Coronary artery (tissue), 2 donors: ENCODE measurements at regions not wholly inside any gene's neighbourhood (a gene's known extent, or its start where the extent isn't known, plus 50 kb on each side); places are given as distances from the start of the nearest gene placed in this dataset.

Source experiments
- DNase-seq: peaks from one replicate; pipeline ENCODE4 v3.0.0-alpha.2; 2017; ENCODE audit warnings: low spot score
- H3K27ac ChIP-seq, 2 donors: fragments of 200-600 bp; sonication (generic); one replicate each; pipeline ENCODE4 v1.5.1; 2016 to 2019
- H3K4me3 ChIP-seq: fragments of 200-600 bp; sonication (generic); 2 replicates; pipeline ENCODE4 v1.5.1; 2016; ENCODE audit warnings: mild to moderate bottlenecking, moderate library complexity
- TF ChIP-seq, protein P1 (sequence below): fragments of 200-600 bp; sonication (generic); IDR thresholded peaks from one replicate; pipeline ENCODE4 v1.5.1; 2019; ENCODE audit warnings: antibody characterized with exemption

DNA sequence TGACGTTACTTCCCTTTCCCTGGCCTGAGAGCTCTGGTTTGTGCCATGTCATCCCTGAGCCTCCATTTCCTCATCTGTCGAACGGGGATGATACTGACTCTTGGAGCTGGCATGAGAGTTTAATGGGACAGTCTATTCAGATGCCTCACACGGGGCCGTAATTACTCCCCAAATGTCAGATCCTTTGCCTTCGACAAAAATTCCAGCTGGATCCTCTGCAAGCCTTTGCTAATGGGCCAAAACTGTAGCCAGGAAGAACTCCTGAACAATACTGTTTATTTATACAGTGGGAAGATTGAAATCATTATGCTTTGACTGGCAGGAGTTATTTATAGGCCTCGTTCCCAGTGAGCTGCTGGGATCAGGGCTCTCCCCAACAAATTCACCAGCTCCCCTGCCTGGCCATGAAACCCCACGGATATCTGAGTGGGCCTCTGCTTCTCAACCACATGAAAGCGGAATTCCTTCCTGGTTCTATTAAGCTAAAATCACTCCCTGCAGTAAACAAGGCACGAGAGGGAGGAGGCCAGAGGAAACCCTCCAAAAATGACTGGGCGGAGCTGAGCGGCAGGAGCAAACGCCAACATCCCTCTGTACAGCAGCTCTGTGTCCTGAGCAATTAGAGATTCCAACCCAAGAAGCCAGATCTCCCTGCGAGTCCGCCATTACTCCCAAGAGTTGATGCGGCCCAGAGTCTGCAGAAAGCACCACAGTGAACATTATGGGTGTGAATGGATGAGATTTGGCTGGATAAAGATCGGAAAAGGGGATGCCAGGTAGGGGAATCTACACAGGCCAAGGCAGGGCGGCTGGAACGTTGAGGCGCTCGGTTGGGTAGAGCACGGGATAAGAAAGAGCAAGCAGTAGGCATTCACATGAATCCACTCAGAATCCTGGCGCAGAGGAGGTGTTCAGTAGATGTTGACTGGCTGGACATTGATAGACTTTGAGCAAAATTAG lies 326.1 kb downstream of the BCL11B start:
- TF ChIP-seq, protein P1, sequence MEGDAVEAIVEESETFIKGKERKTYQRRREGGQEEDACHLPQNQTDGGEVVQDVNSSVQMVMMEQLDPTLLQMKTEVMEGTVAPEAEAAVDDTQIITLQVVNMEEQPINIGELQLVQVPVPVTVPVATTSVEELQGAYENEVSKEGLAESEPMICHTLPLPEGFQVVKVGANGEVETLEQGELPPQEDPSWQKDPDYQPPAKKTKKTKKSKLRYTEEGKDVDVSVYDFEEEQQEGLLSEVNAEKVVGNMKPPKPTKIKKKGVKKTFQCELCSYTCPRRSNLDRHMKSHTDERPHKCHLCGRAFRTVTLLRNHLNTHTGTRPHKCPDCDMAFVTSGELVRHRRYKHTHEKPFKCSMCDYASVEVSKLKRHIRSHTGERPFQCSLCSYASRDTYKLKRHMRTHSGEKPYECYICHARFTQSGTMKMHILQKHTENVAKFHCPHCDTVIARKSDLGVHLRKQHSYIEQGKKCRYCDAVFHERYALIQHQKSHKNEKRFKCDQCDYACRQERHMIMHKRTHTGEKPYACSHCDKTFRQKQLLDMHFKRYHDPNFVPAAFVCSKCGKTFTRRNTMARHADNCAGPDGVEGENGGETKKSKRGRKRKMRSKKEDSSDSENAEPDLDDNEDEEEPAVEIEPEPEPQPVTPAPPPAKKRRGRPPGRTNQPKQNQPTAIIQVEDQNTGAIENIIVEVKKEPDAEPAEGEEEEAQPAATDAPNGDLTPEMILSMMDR = no peak
- Histone ChIP-seq H3K4me3 (no peak overlapping the region), H3K27ac (peak overlapping the region in 1 of 2 donors; percentile 37)
- peak; percentile 62 for DNase-seq

DNA sequence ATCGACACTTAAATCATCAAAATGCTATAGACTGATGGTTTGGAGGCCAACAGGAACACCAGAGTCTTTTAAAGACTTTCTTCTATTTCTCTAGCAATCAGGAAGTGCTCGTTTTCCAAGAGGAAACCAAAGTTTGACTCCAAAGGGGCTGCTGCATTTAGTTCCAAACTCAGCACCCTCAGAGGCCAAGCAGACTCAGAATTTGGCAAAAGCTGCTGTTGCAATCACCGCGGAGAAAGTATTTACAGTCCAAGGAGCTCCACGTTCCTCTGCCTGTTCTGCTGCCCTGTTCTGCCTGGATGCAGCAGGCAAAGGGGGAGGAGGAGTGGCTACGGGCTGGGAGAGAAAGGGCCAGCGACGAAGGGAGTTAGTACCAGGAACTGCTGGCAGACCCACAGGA lies 325.1 kb downstream of the BCL11B start:
- DNase-seq = peak; percentile 64
- TF ChIP-seq, protein P1 = no peak
- Histone ChIP-seq H3K27ac (no peak overlapping the region), H3K4me3 (no peak overlapping the region)

DNA sequence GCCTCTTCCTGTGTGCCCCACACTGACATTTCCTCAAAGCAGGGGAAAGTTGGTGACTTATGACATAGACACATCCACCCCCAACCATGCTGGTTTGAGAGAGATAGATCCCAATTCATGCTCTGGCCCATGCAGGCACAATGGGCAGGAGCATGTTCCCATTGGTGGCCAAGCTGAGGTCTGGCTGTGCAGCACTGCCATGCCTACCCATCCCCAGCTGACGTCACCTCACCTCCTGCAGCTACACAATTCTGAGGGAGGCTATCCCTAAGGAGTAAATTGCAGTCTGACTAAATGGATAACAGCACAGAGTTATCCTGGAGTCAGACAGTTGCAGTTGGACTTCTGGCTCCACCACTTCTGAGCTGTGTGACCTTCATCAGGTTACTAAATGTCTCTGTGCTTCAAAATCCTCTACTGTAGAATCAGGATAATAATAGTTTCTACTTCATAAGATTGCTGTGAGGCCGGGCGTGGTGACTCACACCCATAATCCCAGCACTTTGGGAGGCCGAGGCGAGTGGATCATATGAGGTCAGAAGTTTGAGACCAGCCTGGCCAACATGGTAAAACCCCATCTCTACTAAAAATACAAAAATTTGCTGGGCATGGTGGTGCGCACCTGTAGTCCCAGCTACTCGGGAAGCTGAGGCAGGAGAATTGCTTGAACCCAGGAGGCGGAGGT lies 323.9 kb downstream of the BCL11B start:
- TF ChIP-seq, protein P1 = no peak
- peak; percentile 19 for DNase-seq
- Histone ChIP-seq H3K4me3 (no peak overlapping the region), H3K27ac (no peak overlapping the region)

DNA sequence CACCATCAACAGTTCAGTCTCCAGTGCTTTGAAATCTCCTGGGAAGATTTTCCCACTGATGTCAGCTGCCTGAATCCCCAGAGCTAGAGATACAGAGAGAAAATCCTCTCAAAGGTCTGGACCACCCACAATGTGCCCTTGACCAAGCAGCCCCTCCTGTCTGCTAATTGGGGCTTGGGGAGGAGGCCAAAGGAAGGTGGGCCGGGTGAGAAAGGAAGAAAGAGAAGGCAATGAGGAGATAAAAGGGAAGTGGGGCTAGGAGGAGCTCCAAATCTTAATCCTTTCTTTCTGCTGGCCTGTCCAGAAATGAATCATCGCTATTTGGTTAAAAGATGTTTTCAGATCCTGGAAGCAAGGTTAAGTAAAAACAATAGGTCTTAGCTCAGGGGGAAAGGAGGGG lies 322.9 kb downstream of the BCL11B start:
- Histone ChIP-seq H3K27ac (no peak overlapping the region), H3K4me3 (no peak overlapping the region)
- peak; percentile 53 for DNase-seq
- TF ChIP-seq, protein P1 = no peak

DNA sequence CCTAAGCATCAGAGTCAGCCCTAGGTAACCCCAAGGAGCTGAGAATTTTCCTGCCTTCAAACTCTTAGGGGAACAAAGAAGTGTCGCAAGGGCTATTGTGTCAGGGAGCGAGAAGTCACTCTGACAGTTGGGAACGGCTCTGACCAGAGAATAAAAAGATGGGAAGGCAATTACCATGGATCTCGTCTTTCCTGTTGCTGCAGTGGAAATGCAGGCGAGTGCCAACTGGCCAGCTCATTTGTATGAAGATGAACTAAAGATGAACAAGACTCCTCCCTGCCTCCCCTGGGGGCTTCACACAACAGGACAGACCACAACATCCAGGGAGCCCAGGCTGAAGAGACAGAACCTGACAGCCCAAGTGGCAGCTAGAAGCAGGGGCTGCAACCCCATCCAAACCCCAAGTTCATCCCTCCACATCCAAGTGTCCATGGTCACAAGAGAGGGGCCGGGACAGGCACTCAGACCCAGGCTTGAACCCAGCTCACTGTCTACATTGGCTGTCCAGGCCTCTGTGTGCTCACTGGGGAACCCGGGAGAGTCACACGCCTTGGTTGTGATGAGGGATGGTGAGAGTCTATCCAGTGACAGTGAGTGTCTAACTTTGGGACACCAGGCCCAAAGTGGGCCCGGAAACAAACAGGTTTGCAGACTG lies 322.4 kb downstream of the BCL11B start:
- TF ChIP-seq, protein P1 = no peak

DNA sequence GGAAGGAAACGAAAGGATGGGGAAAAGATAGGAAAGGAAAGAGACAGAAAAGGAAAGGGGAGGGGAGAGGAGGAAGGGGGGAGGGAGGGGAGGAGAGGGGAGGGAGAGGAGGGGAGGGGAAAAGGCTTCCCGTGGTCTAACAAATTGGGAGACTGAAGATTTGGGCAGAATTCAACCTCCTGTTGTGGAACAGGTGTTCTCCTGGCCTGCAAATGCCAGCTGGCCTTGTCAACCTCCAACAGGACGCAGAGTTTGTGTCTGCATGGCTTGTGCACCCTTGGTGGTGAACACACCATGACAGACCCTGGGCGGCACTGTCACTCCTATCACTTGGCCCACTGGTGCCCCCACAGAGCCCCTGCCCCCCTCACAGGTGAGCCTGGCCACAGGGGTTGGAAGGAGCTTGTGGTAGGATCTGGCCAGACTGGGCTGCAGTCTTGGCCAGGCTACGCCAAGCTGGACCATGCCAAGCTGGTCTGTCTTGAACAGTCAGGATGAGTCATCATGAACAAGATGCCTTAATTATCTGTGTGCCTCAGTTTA lies 321.6 kb downstream of the BCL11B start:
- no peak overlapping the region for H3K27ac ChIP-seq
- H3K4me3 ChIP-seq = no peak overlapping the region
- peak; percentile 54 for DNase-seq
- TF ChIP-seq, protein P1 = no peak

More for the DNA sequence above, 322.4 kb downstream of the BCL11B start:
- H3K4me3 ChIP-seq = no peak overlapping the region
- peak; percentile 46 for DNase-seq
- no peak overlapping the region for H3K27ac ChIP-seq
